Ishikawa (cell line): ENCODE measurements at regions not wholly inside any gene's neighbourhood (a gene's known extent, or its start where the extent isn't known, plus 50 kb on each side); places are given as distances from the start of the nearest gene placed in this dataset.

Source experiments
- CEBPB ChIP-seq: IDR thresholded peaks from 2 replicates; pipeline ENCODE4 v1.6.1; 2012
- CREB1 ChIP-seq: IDR thresholded peaks from 2 replicates; pipeline ENCODE4 v1.6.1; 2012; ENCODE audit warnings: low read depth
- EGR1 ChIP-seq: IDR thresholded peaks from 2 replicates; pipeline ENCODE4 v1.6.1; 2012
- EP300 ChIP-seq: IDR thresholded peaks from 2 replicates; pipeline ENCODE4 v1.6.1; 2012; ENCODE audit warnings: borderline replicate concordance
- FOXM1 ChIP-seq: IDR thresholded peaks from 2 replicates; pipeline ENCODE4 v1.6.1; 2012; ENCODE audit warnings: low read depth, borderline replicate concordance
- NFIC ChIP-seq: IDR thresholded peaks from 2 replicates; pipeline ENCODE4 v1.6.1; 2012
- RAD21 ChIP-seq: IDR thresholded peaks from 2 replicates; pipeline ENCODE4 v1.6.1; 2012; ENCODE audit warnings: low read depth
- REST ChIP-seq: IDR thresholded peaks from 2 replicates; pipeline ENCODE4 v1.6.1; 2012; ENCODE audit warnings: low read depth, mild to moderate bottlenecking
- TAF1 ChIP-seq: IDR thresholded peaks from 2 replicates; pipeline ENCODE4 v1.6.1; 2012; ENCODE audit warnings: low read depth, mild to moderate bottlenecking
- TCF12 ChIP-seq: IDR thresholded peaks from 2 replicates; pipeline ENCODE4 v1.6.1; 2012; ENCODE audit warnings: low read depth
- TEAD4 ChIP-seq: IDR thresholded peaks from 2 replicates; pipeline ENCODE4 v1.6.1; 2012
- USF1 ChIP-seq: IDR thresholded peaks from 2 replicates; pipeline ENCODE4 v1.6.1; 2012
- YY1 ChIP-seq: IDR thresholded peaks from 2 replicates; pipeline ENCODE4 v1.6.1; 2012; ENCODE audit warnings: low read depth
- ZBTB7A ChIP-seq: IDR thresholded peaks from 2 replicates; pipeline ENCODE4 v1.6.1; 2012; ENCODE audit warnings: low read depth
- TF ChIP-seq, protein P1 (sequence below): IDR thresholded peaks from 2 replicates; pipeline ENCODE4 v1.6.1; 2012

- no peak for TF ChIP-seq TCF12
- TF ChIP-seq REST, result no peak
- no peak for TF ChIP-seq EP300
- no peak for TF ChIP-seq CEBPB
- no peak for TF ChIP-seq ZBTB7A
- TF ChIP-seq, protein P1, sequence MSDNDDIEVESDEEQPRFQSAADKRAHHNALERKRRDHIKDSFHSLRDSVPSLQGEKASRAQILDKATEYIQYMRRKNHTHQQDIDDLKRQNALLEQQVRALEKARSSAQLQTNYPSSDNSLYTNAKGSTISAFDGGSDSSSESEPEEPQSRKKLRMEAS, result no peak
- no peak for TF ChIP-seq TAF1
- no peak for TF ChIP-seq EGR1
- TF ChIP-seq CREB1, result no peak
Observed at GRCh38 chr22:23437779-23438178, 142.3 kb downstream of the IGLL1 start.

DNA sequence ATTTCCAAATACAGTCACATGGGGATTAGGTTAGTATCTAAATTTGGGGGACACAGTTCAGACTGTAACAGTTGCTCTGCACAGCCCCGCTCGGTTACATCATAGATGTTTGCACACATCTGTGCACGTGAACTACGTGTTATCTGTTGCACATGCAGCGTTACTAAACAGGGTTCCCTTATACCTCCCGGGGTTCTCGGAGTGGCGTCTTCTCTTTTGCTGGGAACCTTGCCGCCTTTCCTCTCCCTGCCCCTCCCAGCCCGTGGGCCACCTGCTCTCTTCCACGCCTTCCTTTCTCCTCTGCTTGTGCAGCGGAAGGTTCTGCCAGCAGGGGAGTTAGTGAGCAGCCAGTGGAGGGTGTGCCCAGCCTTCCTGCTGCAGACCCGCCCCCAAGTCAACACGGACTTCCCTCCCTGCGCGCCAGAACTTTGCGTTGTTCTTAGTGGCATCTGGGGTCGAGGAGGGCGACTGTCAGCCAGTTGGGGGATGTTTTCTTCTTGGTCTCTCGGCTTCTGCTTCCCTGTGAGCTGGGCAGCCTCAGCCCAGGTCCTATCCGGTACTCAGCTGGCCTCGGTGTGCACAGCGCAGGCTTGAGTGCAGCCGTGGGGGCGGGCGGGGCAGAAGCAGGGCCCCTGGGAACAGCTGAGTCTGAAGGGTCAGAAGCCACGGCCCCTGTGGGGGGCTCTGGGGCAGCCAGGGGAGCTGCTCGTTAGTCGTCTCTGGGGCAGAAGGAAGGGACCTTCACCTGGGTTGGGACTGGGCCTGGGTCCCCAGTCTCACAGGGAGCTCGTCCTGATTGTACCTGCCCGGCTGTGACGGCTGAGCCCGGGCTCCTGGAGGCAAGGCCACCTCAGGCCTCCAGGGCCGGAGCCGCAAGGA lies 146.7 kb downstream of the IGLL1 start:
- TF ChIP-seq, protein P1, result 0 out of 2 replicates have a peak, but pooled peaks have one; percentile 33

DNA sequence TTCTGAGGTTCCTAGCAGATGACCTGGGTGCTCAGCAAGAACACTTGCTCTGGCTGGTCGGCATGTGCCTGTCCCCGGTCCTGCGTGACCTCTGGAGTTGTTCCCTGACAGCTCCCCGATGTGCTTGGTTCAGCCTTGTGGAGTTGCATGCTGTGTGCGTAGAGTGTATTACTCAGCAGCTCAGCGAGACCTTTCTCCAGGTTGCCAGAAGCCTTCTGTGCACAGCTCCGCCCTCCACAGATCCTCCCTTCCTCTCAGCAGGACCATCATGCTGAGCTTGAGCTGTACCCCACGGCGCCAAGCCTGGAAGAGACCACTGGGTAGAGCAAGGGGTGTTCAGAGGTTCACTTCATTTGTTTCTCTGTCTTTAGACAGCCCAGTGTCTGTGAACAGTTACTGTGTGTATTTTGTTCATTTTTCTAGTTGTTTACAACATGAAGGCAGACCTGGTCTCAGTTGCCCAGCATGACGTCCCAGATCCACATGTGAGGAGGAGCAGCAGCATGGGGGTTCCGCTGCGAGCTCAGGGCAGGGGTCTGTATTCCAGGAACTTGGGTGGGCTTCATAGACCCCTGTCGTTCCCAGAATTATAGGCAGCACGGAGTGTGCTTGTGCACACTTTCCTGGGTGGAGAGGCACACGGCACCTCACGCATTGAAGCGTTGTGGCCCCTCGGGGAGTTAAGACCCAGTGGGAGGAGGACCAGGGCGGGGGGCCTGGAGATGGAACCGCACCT lies 148.6 kb downstream of the IGLL1 start:
- TF ChIP-seq EP300, result peak; percentile 60; the same call in 1 of the 2 replicates
- 0 out of 2 replicates have a peak, but pooled peaks have one; percentile 8 for TF ChIP-seq TEAD4
- TF ChIP-seq TAF1, result no peak
- TF ChIP-seq, protein P1, result peak; percentile 51
- peak; percentile 65 for TF ChIP-seq TCF12
- peak; percentile 82 for TF ChIP-seq NFIC
- no peak for TF ChIP-seq USF1

GRCh38 chr22:23424031-23424430 lies 156.1 kb downstream of the IGLL1 start:
- TF ChIP-seq YY1, result no peak

DNA sequence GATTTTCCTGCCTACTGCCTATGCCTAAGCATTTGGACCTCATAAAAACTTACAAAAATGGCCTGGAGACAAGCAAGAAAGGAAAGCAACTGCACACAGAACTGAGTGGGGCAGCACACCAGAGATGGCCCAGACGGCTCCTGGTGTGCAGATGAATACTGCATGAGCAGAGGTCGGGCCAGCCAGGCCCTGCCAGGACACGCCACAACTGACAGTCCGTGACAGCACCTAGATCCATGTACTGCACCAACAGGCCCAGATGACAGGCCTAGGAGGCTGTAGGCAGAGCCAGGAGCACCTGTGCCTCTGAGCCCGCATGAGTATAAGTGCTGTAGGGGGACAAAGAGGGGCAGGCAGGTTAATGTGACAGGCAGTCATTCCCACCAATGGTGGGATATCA lies 160.2 kb downstream of the IGLL1 start:
- TF ChIP-seq CREB1 (no peak), ZBTB7A (no peak), RAD21 (no peak), EP300 (no peak)
- TF ChIP-seq, protein P1, result no peak

DNA sequence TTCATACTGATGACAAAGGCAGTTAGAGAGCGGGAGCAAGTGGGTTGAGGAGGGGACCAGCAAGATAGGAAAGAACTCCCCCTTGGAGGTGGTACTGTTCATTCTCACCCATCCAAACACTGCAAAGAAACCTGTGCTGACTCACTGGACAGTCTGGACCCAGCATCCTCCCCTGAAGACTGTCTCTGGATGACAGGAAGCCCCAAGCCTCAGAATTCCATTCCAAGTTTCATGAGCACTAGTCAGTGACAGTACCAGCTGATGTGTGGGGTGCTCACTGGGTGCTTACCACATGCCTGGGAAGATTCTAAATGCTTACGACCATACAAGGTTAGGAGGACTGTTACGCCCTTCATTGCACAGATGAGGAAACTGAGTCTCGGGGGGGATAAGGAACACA lies 160.9 kb downstream of the IGLL1 start:
- TF ChIP-seq ZBTB7A (no peak), TCF12 (no peak), FOXM1 (no peak)

DNA sequence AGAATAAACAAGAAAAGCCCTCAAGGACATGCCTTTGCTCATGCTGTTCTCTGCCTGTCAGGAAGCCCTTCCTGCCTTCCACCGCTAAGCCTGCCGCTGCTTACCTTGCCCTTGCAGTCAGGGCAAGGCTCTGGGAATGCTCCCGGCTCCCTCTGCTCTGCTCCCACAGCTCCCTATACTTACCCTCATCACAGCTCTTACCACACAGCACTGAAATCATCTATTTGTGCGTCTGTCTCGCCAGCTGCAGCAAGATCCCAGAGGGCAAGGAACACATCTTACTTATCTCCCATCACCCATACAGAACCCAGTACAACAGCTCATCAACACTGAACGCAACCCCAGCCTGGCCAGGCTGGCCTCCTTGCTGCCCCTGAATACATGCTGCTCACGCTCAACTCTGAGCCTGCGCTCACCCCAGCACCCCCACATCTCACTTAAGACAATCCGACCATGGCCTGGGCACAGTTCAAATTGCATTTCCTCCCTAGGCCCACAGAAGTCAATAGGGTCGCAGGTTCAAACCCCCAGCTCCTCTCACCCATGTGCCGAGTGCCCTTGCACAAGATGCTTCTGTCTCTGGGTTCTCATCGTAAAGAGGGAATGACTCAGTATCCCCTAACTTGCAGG lies 161.8 kb downstream of the IGLL1 start:
- TF ChIP-seq REST, result no peak
- TF ChIP-seq USF1, result no peak
- no peak for TF ChIP-seq EGR1
- TF ChIP-seq TCF12, result no peak
- TF ChIP-seq YY1, result no peak
- no peak for TF ChIP-seq TAF1
- no peak for TF ChIP-seq CEBPB
- TF ChIP-seq EP300, result no peak
- TF ChIP-seq NFIC, result no peak
- no peak for TF ChIP-seq CREB1
- TF ChIP-seq, protein P1, result no peak
- TF ChIP-seq TEAD4, result no peak
- no peak for TF ChIP-seq ZBTB7A
- no peak for TF ChIP-seq FOXM1
